Retinal pigment epithelial cell (primary cell): ENCODE measurements at regions not wholly inside any gene's neighbourhood (a gene's known extent, or its start where the extent isn't known, plus 50 kb on each side); places are given as distances from the start of the nearest gene placed in this dataset.

ENCODE experiments used
- DNase-seq: peaks from one replicate; pipeline ENCODE4 v3.0.0-alpha.2; 2010; ENCODE audit warnings: low read depth
- H3K4me3 ChIP-seq: 2 replicates; pipeline ENCODE4 v1.5.1; 2011; ENCODE audit warnings: mild to moderate bottlenecking, low read length, control low read depth, moderate library complexity
- CTCF ChIP-seq: conservative IDR thresholded peaks from 2 replicates; pipeline ENCODE4 v1.5.1; 2011; ENCODE audit warnings: low read depth, low read length, control low read depth, inconsistent platforms

GRCh38 chr10:107277591-107277990, 113.1 kb upstream of the SORCS1 start:
- no peak for TF ChIP-seq CTCF
- no peak for DNase-seq
- no peak overlapping the region for H3K4me3 ChIP-seq

- no peak for DNase-seq
- no peak overlapping the region for H3K4me3 ChIP-seq
- TF ChIP-seq CTCF: no peak
Observed at GRCh38 chr10:107275806-107276205, 111.3 kb upstream of the SORCS1 start.

- DNase-seq: no peak
- TF ChIP-seq CTCF: no peak
- no peak overlapping the region for H3K4me3 ChIP-seq
Observed at GRCh38 chr10:107269626-107270025, 105.1 kb upstream of the SORCS1 start.

- no peak overlapping the region for H3K4me3 ChIP-seq
- no peak for TF ChIP-seq CTCF
- no peak for DNase-seq
Observed at GRCh38 chr10:107264742-107265141, 100.2 kb upstream of the SORCS1 start.

- no peak for DNase-seq
- H3K4me3 ChIP-seq: no peak overlapping the region
- TF ChIP-seq CTCF: no peak
Observed at GRCh38 chr10:107244122-107244521, 79.6 kb upstream of the SORCS1 start.

GRCh38 chr10:107238275-107238674, 73.8 kb upstream of the SORCS1 start:
- DNase-seq: no peak
- TF ChIP-seq CTCF: no peak
- H3K4me3 ChIP-seq: no peak overlapping the region

- DNase-seq: no peak
- H3K4me3 ChIP-seq: no peak overlapping the region
- TF ChIP-seq CTCF: no peak
Observed at GRCh38 chr10:107232013-107232412, 67.5 kb upstream of the SORCS1 start.
